Endothelial cell of umbilical vein (primary cell): ENCODE measurements at regions not wholly inside any gene's neighbourhood (a gene's known extent, or its start where the extent isn't known, plus 50 kb on each side); places are given as distances from the start of the nearest gene placed in this dataset.

Experiments
- BruUV-seq: library from RNA; stranded (reverse); fragments of 400-500 nt; replicated peaks from 2 replicates; lab custom pipeline; 2021; lab: Mats Ljungman, UMichigan
- CTCF ChIA-PET: fragments of 300-600, 350-600 bp; sonication (Branson Sonifier 250); formaldehyde crosslinking; loops from one replicate; lab custom pipeline; 2021; ENCODE audit warnings: antibody characterized with exemption, inconsistent platforms; lab: Charles Lee
- POLR2A ChIA-PET: fragments of 300-600, 350-600 bp; sonication (Branson Sonifier 250); formaldehyde crosslinking; loops from one replicate; lab custom pipeline; 2021; ENCODE audit warnings: antibody characterized with exemption, inconsistent platforms; lab: Charles Lee
- DNase-seq: peaks from one replicate; pipeline ENCODE4 v3.0.0-alpha.2; 2011; ENCODE audit warnings: low read depth, low spot score
- FAIRE-seq: peaks from 2 replicates; lab custom pipeline; 2011; peaks lifted over from hg19 to GRCh38; lab: Jason Lieb, UNC
- H2AFZ ChIP-seq: 2 replicates; pipeline ENCODE4 v1.6.0; 2012; ENCODE audit warnings: low read depth, low read length, control low read depth, inconsistent platforms
- H3K27ac ChIP-seq: 2 replicates; pipeline ENCODE4 v1.5.1; 2011; ENCODE audit warnings: low read depth, mild to moderate bottlenecking, control low read depth, low read length, moderate library complexity; ENCODE audit not compliant: insufficient read depth
- H3K27me3 ChIP-seq, 2 experiments: 2 replicates each; pipeline versions ENCODE4 v1.6.0 to v1.6.1; 2011; ENCODE audit warnings: low read length in 2 of 2, mixed read lengths in 1 of 2; ENCODE audit not compliant: control insufficient read depth in 2 of 2, insufficient read depth in 2 of 2
- H3K36me3 ChIP-seq, 2 experiments: 2 replicates in 1 of 2; 3 replicates in 1 of 2; pipeline ENCODE4 v1.5.1; 2011; ENCODE audit warnings: low read length in 2 of 2, mild to moderate bottlenecking in 1 of 2, moderate library complexity in 1 of 2; ENCODE audit not compliant: control insufficient read depth in 2 of 2, insufficient read depth in 2 of 2; ENCODE audit errors: extremely low read depth in 1 of 2
- H3K4me1 ChIP-seq: 3 replicates; pipeline ENCODE4 v1.5.1; 2011; ENCODE audit warnings: mild to moderate bottlenecking, low read length; ENCODE audit not compliant: control insufficient read depth, insufficient read depth; ENCODE audit errors: extremely low read depth
- H3K4me2 ChIP-seq: 2 replicates; pipeline ENCODE4 v1.6.1; 2011; ENCODE audit warnings: low read length, control low read depth, mixed read lengths; ENCODE audit not compliant: insufficient read depth
- H3K4me3 ChIP-seq, 3 experiments: fragments of 200-600 bp in 1 of 3; sonication (generic), shearing (Covaris generic) in 1 of 3; replicated peaks in 1 of 3; 2 replicates each; pipeline ENCODE4 v1.5.1; 2011 to 2016; ENCODE audit warnings: control low read depth in 3 of 3, low read length in 3 of 3, mild to moderate bottlenecking in 2 of 3, inconsistent platforms in 1 of 3, low read depth in 1 of 3, moderate library complexity in 1 of 3; ENCODE audit not compliant: insufficient read depth in 1 of 3
- H3K79me2 ChIP-seq: 2 replicates; pipeline ENCODE4 v1.6.0; 2012; ENCODE audit warnings: low read length, inconsistent platforms; ENCODE audit not compliant: control insufficient read depth, insufficient read depth
- H3K9ac ChIP-seq: replicated peaks from 2 replicates; pipeline ENCODE3; 2011; ENCODE audit warnings: low read length, control low read depth; ENCODE audit not compliant: insufficient read depth; ENCODE audit errors: extremely low read depth
- H3K9me1 ChIP-seq: replicated peaks from 3 replicates; pipeline ENCODE4 v1.6.0; 2011; ENCODE audit warnings: mild to moderate bottlenecking, low read length; ENCODE audit not compliant: control insufficient read depth, insufficient read depth; ENCODE audit errors: extremely low read depth
- H3K9me3 ChIP-seq: replicated peaks from 2 replicates; pipeline ENCODE4 v1.5.1; 2012; ENCODE audit warnings: low read length, inconsistent platforms; ENCODE audit not compliant: control insufficient read depth, insufficient read depth
- H4K20me1 ChIP-seq: replicated peaks from 2 replicates; pipeline ENCODE3; 2011; ENCODE audit warnings: mild to moderate bottlenecking, low read length; ENCODE audit not compliant: control insufficient read depth, insufficient read depth; ENCODE audit errors: extremely low read depth
- CTCF ChIP-seq, 2 donors: IDR thresholded peaks; 1 replicate in 1 of 2; 2 replicates in 1 of 2; pipeline ENCODE4 v1.5.1; 2011; ENCODE audit warnings: low read length in 2 of 2, mild to moderate bottlenecking in 2 of 2, moderate library complexity in 2 of 2, control low read depth in 1 of 2, inconsistent platforms in 1 of 2, low read depth in 1 of 2; ENCODE audit not compliant: insufficient read depth in 1 of 2; ENCODE audit errors: extremely low read depth in 1 of 2
- EZH2 ChIP-seq: IDR thresholded peaks from 2 replicates; pipeline ENCODE4 v1.6.1; 2012; ENCODE audit warnings: borderline replicate concordance, low read depth, mild to moderate bottlenecking, moderate library complexity, low read length, inconsistent platforms; ENCODE audit not compliant: severe bottlenecking
- FOS ChIP-seq: IDR thresholded peaks from 2 replicates; pipeline ENCODE4 v1.6.1; 2011; ENCODE audit warnings: mild to moderate bottlenecking, low read length, moderate library complexity, borderline replicate concordance; ENCODE audit not compliant: insufficient read depth
- GATA2 ChIP-seq: IDR thresholded peaks from 2 replicates; pipeline ENCODE4 v1.7.0; 2011; ENCODE audit warnings: low read depth, mild to moderate bottlenecking, moderate library complexity, mixed read lengths, low read length; ENCODE audit not compliant: insufficient read length, insufficient read depth
- JUN ChIP-seq: IDR thresholded peaks from 2 replicates; pipeline ENCODE4 v1.6.1; 2011; ENCODE audit warnings: borderline replicate concordance, low read depth; ENCODE audit not compliant: insufficient read length, insufficient read depth
- MYC ChIP-seq: IDR thresholded peaks from one replicate; pipeline ENCODE4 v1.6.1; 2011; ENCODE audit warnings: mild to moderate bottlenecking, low read depth, low read length
- POLR2A ChIP-seq: IDR thresholded peaks from 2 replicates; pipeline ENCODE4 v1.6.1; 2012; ENCODE audit warnings: low read depth, mild to moderate bottlenecking, control low read depth, low read length
- POLR2AphosphoS5 ChIP-seq: IDR thresholded peaks from 2 replicates; pipeline ENCODE4 v1.6.1; 2012; ENCODE audit warnings: low read depth, mild to moderate bottlenecking, control low read depth, low read length, moderate library complexity; ENCODE audit not compliant: insufficient read depth
- dilution Hi-C: fragments of 300-500 bp; cut with MboI; formaldehyde crosslinking; loops from one replicate; pipeline ENCODE4 v1.15.0; 2019; ENCODE audit warnings: low sequenced_read_pairs; ENCODE audit not compliant: extremely low pct_ligation_motif_present
- intact Hi-C: fragments of 100-400 bp; cut with micrococcal nuclease; formaldehyde crosslinking; loops from one replicate; pipeline ENCODE4 v1.10.0; 2022
- TF ChIP-seq, protein P1 (sequence below): IDR thresholded peaks from 2 replicates; pipeline ENCODE4 v1.6.1; 2011; ENCODE audit not compliant: insufficient read depth, insufficient read length

DNA sequence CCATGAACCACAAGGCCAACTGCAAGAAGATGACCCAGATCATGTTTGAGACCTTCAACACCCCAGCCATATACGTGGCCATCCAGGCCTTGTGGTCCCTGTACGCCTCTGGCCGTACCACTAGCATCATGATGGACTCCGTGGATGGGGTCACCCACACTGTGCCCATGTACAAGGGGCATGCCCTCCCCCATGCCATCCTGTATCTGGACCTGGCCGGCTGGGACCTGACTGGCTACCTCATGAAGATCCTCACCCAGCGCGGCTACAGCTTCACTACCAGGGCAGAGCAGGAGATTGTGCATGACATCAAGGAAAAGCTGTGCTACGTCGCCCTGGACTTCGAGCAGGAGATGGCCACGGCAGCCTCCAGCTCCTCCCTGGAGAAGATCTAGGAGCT, 153.7 kb downstream of the CAVIN4 start:
- FAIRE-seq, result no peak
- Histone ChIP-seq H3K27me3 (no peaks in the 10 kb centered on the region), H2AFZ (no peak overlapping the region), H4K20me1 (no peaks in the 10 kb centered on the region), H3K4me2 (no peak overlapping the region), H3K36me3 (no peaks in the 10 kb centered on the region), H3K9ac (no peak overlapping the region), H3K79me2 (no peaks in the 10 kb centered on the region), H3K27ac (no peak overlapping the region), H3K9me3 (no peaks in the 10 kb centered on the region), H3K4me3 (no peak overlapping the region), H3K4me1 (no peaks in the 10 kb centered on the region), H3K9me1 (no peaks in the 10 kb centered on the region)
- ChIA-PET POLR2A (no interaction called here), CTCF (no interaction called here)
- no TSS peak for BruUV-seq
- TF ChIP-seq FOS (no peak), GATA2 (no peak), POLR2A (no peak), EZH2 (no peak), POLR2AphosphoS5 (no peak), CTCF (IDR thresholded peaks at IDR 0.05; ENCODE audit: extremely low read depth in 1 of 2, insufficient read depth in 1 of 2, low read depth in 1 of 2, low read length in 2 of 2) (no peak), MYC (no peak), JUN (no peak)
- TF ChIP-seq, protein P1, sequence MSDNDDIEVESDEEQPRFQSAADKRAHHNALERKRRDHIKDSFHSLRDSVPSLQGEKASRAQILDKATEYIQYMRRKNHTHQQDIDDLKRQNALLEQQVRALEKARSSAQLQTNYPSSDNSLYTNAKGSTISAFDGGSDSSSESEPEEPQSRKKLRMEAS, result no peak
- intact Hi-C loops (no loop called here), dilution Hi-C loops (no loop called here)
- no peak for DNase-seq
